H1 (cell line): ENCODE measurements at regions not wholly inside any gene's neighbourhood (a gene's known extent, or its start where the extent isn't known, plus 50 kb on each side); places are given as distances from the start of the nearest gene placed in this dataset.

Experiments
- CTCF ChIA-PET: fragments of 300-600 bp; sonication (Branson Sonifier 250); formaldehyde crosslinking; loops from one replicate; lab custom pipeline; 2021; ENCODE audit not compliant: partially characterized antibody; lab: Charles Lee
- POLR2A ChIA-PET: fragments of 300-600 bp; sonication (Branson Sonifier 250); formaldehyde crosslinking; loops from one replicate; lab custom pipeline; 2021; ENCODE audit warnings: inconsistent platforms; ENCODE audit not compliant: partially characterized antibody; lab: Charles Lee
- DNase-seq, 2 experiments: peaks; one replicate each; pipeline versions ENCODE4 v3.0.0 to v3.0.0-alpha.2; 2010 to 2022; ENCODE audit warnings: low spot score in 2 of 2, low read depth in 1 of 2, mixed read lengths in 1 of 2
- FAIRE-seq: peaks from 2 replicates; lab custom pipeline; 2011; peaks lifted over from hg19 to GRCh38; lab: Jason Lieb, UNC
- H2AFZ ChIP-seq: 2 replicates; pipeline ENCODE4 v1.8.1; 2012; ENCODE audit warnings: low read length, inconsistent platforms
- H2AK5ac ChIP-seq: 2 replicates; pipeline ENCODE4 v1.6.1; 2013; ENCODE audit warnings: low read depth, low read length
- H2BK120ac ChIP-seq: replicated peaks from 2 replicates; pipeline ENCODE3; 2013; ENCODE audit warnings: low read depth, low read length, inconsistent platforms
- H2BK12ac ChIP-seq: 2 replicates; pipeline ENCODE4 v1.6.1; 2013; ENCODE audit warnings: low read depth, low read length
- H2BK15ac ChIP-seq: 2 replicates; pipeline ENCODE4 v1.6.1; 2013; ENCODE audit warnings: low read length
- H2BK20ac ChIP-seq: 2 replicates; pipeline ENCODE4 v1.6.1; 2013; ENCODE audit warnings: low read length
- H2BK5ac ChIP-seq: 2 replicates; pipeline ENCODE4 v1.6.1; 2013; ENCODE audit warnings: low read depth, low read length
- H3K14ac ChIP-seq: 2 replicates; pipeline ENCODE4 v1.6.1; 2013; ENCODE audit warnings: inconsistent platforms; ENCODE audit not compliant: insufficient read length
- H3K18ac ChIP-seq: 2 replicates; pipeline ENCODE4 v1.6.1; 2013; ENCODE audit warnings: low read length; ENCODE audit errors: extremely low read depth
- H3K23ac ChIP-seq: 2 replicates; pipeline ENCODE4 v1.6.1; 2013; ENCODE audit warnings: inconsistent platforms; ENCODE audit not compliant: insufficient read length
- H3K23me2 ChIP-seq: 2 replicates; pipeline ENCODE4 v1.6.1; 2013; ENCODE audit warnings: low read depth, low read length
- H3K27ac ChIP-seq: 2 replicates; pipeline ENCODE4 v1.6.1; 2011; ENCODE audit warnings: low read depth, low read length, inconsistent platforms
- H3K27me3 ChIP-seq, 4 experiments: replicated peaks in 1 of 4; 1 replicate in 1 of 4; 2 replicates in 3 of 4; pipeline versions ENCODE4 v1.6.1 to v1.8.1; 2011 to 2013; ENCODE audit warnings: low read length in 3 of 4, mild to moderate bottlenecking in 3 of 4, inconsistent platforms in 2 of 4, mixed read lengths in 2 of 4, moderate library complexity in 1 of 4; ENCODE audit not compliant: control insufficient read depth in 3 of 4, insufficient read depth in 3 of 4; ENCODE audit errors: extremely low read depth in 1 of 4
- H3K36me3 ChIP-seq, 4 experiments: 2 replicates each; pipeline versions ENCODE4 v1.6.1 to v1.8.1; 2011 to 2013; ENCODE audit warnings: mild to moderate bottlenecking in 4 of 4, low read length in 3 of 4, moderate library complexity in 2 of 4, control low read depth in 1 of 4, inconsistent platforms in 1 of 4; ENCODE audit not compliant: insufficient read depth in 4 of 4, control insufficient read depth in 2 of 4
- H3K4ac ChIP-seq: replicated peaks from 2 replicates; pipeline ENCODE3; 2013; ENCODE audit warnings: low read length, low read depth, mixed read lengths, inconsistent platforms; ENCODE audit not compliant: insufficient read length
- H3K4me1 ChIP-seq, 4 experiments: replicated peaks in 1 of 4; 1 replicate in 1 of 4; 2 replicates in 3 of 4; pipeline versions ENCODE4 v1.6.1 to v1.8.1; 2011 to 2013; ENCODE audit warnings: low read length in 3 of 4, inconsistent platforms in 2 of 4, mixed read lengths in 1 of 4; ENCODE audit not compliant: insufficient read depth in 4 of 4, control insufficient read depth in 3 of 4
- H3K4me2 ChIP-seq, 2 experiments: 2 replicates each; pipeline versions ENCODE4 v1.6.1 to v1.8.1; 2011 to 2013; ENCODE audit warnings: low read depth in 2 of 2, low read length in 2 of 2, control low read depth in 1 of 2, inconsistent platforms in 1 of 2, mild to moderate bottlenecking in 1 of 2; ENCODE audit not compliant: insufficient read depth in 1 of 2
- H3K4me3 ChIP-seq, 4 experiments: fragments of 200-600, 300-600 bp in 1 of 4; sonication (generic), shearing (Covaris generic), sonication (Bioruptor Twin) in 1 of 4; 2 replicates each; pipeline versions ENCODE4 v1.5.1 to v1.8.1; 2011 to 2016; ENCODE audit warnings: low read length in 4 of 4, low read depth in 3 of 4, control low read depth in 2 of 4, inconsistent platforms in 2 of 4, mild to moderate bottlenecking in 2 of 4, mixed read lengths in 1 of 4, moderate library complexity in 1 of 4; ENCODE audit not compliant: insufficient read depth in 2 of 4; ENCODE audit errors: extremely low read depth in 1 of 4
- H3K56ac ChIP-seq: replicated peaks from 2 replicates; pipeline ENCODE3; 2013; ENCODE audit warnings: low read depth, mild to moderate bottlenecking, mixed read lengths, low read length, inconsistent platforms; ENCODE audit not compliant: insufficient read length
- H3K79me1 ChIP-seq: 2 replicates; pipeline ENCODE4 v1.6.1; 2013; ENCODE audit warnings: low read depth, low read length, control low read depth
- H3K79me2 ChIP-seq, 2 experiments: 2 replicates each; pipeline versions ENCODE4 v1.6.1 to v1.8.1; 2012 to 2013; ENCODE audit warnings: low read length in 2 of 2, mild to moderate bottlenecking in 2 of 2, inconsistent platforms in 1 of 2; ENCODE audit not compliant: insufficient read depth in 2 of 2, control insufficient read depth in 1 of 2
- H3K9ac ChIP-seq, 4 experiments: replicated peaks in 1 of 4; 1 replicate in 1 of 4; 2 replicates in 3 of 4; pipeline versions ENCODE4 v1.6.1 to v1.8.1; 2011 to 2013; ENCODE audit warnings: low read depth in 3 of 4, low read length in 3 of 4, control low read depth in 2 of 4, mild to moderate bottlenecking in 2 of 4, moderate library complexity in 2 of 4, inconsistent platforms in 1 of 4; ENCODE audit errors: extremely low read depth in 1 of 4
- H3K9me3 ChIP-seq, 2 experiments: 2 replicates each; pipeline versions ENCODE4 v1.6.1 to v1.8.1; 2012 to 2013; ENCODE audit warnings: mild to moderate bottlenecking in 2 of 2, moderate library complexity in 2 of 2, control low read depth in 1 of 2, inconsistent platforms in 1 of 2, low read depth in 1 of 2, low read length in 1 of 2, mixed read lengths in 1 of 2; ENCODE audit not compliant: insufficient read depth in 2 of 2
- H4K20me1 ChIP-seq, 2 experiments: replicated peaks in 1 of 2; 2 replicates each; pipeline versions ENCODE3 to v1.8.1; 2011 to 2013; ENCODE audit warnings: inconsistent platforms in 2 of 2, low read length in 2 of 2, mild to moderate bottlenecking in 1 of 2; ENCODE audit not compliant: insufficient read depth in 2 of 2, control insufficient read depth in 1 of 2
- H4K5ac ChIP-seq: 2 replicates; pipeline ENCODE4 v1.6.1; 2013; ENCODE audit warnings: low read length, low read depth, mixed read lengths, inconsistent platforms; ENCODE audit not compliant: insufficient read length
- H4K8ac ChIP-seq: 2 replicates; pipeline ENCODE4 v1.8.0; 2013; ENCODE audit warnings: mild to moderate bottlenecking, moderate library complexity, low read length, inconsistent platforms; ENCODE audit not compliant: insufficient read depth; ENCODE audit errors: extremely low read depth
- H4K91ac ChIP-seq: replicated peaks from 2 replicates; pipeline ENCODE3; 2013; ENCODE audit warnings: low read length, mixed read lengths, inconsistent platforms; ENCODE audit not compliant: insufficient read length
- CBX8 ChIP-seq: fragments of 300-800, 300-1000 bp; sonication (generic); IDR thresholded peaks from 2 replicates; pipeline ENCODE4 v1.7.1; 2016; ENCODE audit warnings: low read depth, low read length, borderline replicate concordance
- POU5F1 ChIP-seq: IDR thresholded peaks from 2 replicates; pipeline ENCODE4 v1.6.1; 2011; ENCODE audit warnings: low read depth, mild to moderate bottlenecking, low read length, moderate library complexity
- WGBS, 2 experiments: shearing (Covaris generic) in 1 of 2; methylation state at CpG; one replicate each; pipeline versions ENCODE4 v1.1.6 to v1.1.7; 2013 to 2015; ENCODE audit warnings: low lambda C conversion rate in 2 of 2, mixed read lengths in 2 of 2, inconsistent platforms in 1 of 2, low coverage in 1 of 2, missing lambda C conversion rate in 1 of 2; ENCODE audit not compliant: insufficient replicate concordance in 2 of 2, insufficient coverage in 1 of 2, insufficient read length in 1 of 2; ENCODE audit errors: extremely low coverage in 1 of 2, missing lambda C conversion rate in 1 of 2; 5-methylcytosine and 5-hydroxymethylcytosine counted together

DNA sequence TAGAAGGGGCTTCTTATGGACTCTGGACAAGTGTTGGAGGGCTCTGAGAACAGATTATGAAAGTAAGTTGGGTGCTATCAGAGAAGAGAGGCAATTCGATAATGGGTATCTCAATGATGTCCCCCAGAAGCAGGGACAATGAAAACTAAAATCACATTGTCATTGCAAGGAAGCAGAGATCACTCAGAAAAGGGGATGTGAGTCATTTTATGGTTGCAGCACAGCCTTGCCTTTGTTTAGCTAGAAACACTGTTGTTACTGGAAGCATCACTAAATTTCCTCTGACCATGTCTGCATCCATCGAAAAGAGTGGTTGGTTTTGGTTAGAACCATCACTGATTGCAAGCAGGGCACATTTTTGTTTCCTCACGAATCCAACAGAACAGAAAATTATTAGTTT lies 246.8 kb upstream of the NWD2 start:
- Histone ChIP-seq H3K14ac (no peak overlapping the region), H2AFZ (peak overlapping the region; percentile 63; the same call in 1 of the 2 replicates), H3K9ac (no peak overlapping the region), H4K8ac (no peak overlapping the region), H3K23me2 (no peaks in the 10 kb centered on the region), H2BK120ac (no peak overlapping the region), H3K4me2 (no peak overlapping the region), H3K79me2 (no peaks in the 10 kb centered on the region), H3K4me1 (peaks cover 0 to 5% (median 0%) of the 10 kb centered on the region in 4 experiments; a peak in 2 of 7 replicates), H3K23ac (no peak overlapping the region), H3K18ac (no peak overlapping the region), H3K27me3 (no peaks in the 10 kb centered on the region), H3K9me3 (no peaks in the 10 kb centered on the region), H2AK5ac (no peak overlapping the region), H3K4me3 (no peak overlapping the region), H3K36me3 (no peaks in the 10 kb centered on the region), H3K27ac (no peak overlapping the region), H4K5ac (no peak overlapping the region), H2BK15ac (no peak overlapping the region), H3K4ac (no peak overlapping the region), H3K56ac (no peak overlapping the region), H2BK5ac (no peak overlapping the region), H2BK20ac (no peak overlapping the region), H3K79me1 (no peaks in the 10 kb centered on the region), H4K91ac (no peak overlapping the region), H2BK12ac (no peak overlapping the region), H4K20me1 (no peaks in the 10 kb centered on the region)
- CTCF ChIA-PET, result interaction anchor here (0.6 kb wide), 1 partner anchor 99 kb away, joined by 3 read pairs; no protein-coding TSS in a partner anchor
- FAIRE-seq (no peak), DNase-seq (no peak)
- POLR2A ChIA-PET, result no interaction called here
- 89% methylated on average over 3 of the region's 3 CpGs; no CpG with 5 or more reads in 1 of the 2 experiments for WGBS, 2 experiments
- TF ChIP-seq POU5F1 (no peak), CBX8 (no peak)
